Superior temporal gyrus (tissue), 1 donor: ENCODE measurements at regions not wholly inside any gene's neighbourhood (a gene's known extent, or its start where the extent isn't known, plus 50 kb on each side); places are given as distances from the start of the nearest gene placed in this dataset.
A peak's percentile ranks its signal among the peaks of the same experiment; 100 is the strongest.
"Not testable (repeated sequence)": the region's sequence is repeated elsewhere in the genome, so short reads cannot be mapped to it uniquely, and the experiment has no call there.

Source experiments
- DNase-seq: peaks from one replicate; pipeline ENCODE4 v3.0.0-alpha.2; 2016; ENCODE audit errors: extremely low spot score

DNA sequence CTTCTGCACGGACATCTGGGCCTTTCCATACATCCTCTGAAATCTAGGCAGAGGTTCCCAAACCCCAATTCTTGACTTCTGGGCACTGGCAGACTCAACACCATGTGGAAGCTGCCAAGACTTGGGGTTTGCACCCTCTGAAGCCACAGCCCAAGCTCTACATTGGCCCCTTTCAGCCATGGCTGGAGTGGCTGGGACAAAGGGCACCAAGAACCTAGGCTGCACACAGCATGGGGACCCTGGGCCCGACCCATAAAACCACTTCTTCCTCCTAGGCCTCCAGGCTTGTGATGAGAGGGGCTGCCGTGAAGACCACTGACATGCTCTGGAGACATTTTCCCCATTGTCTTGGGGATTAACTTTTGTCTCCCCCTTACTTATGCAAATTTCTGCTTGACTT, 158.0 kb downstream of the GNAI1 start:
- DNase-seq = not testable (repeated sequence)

DNA sequence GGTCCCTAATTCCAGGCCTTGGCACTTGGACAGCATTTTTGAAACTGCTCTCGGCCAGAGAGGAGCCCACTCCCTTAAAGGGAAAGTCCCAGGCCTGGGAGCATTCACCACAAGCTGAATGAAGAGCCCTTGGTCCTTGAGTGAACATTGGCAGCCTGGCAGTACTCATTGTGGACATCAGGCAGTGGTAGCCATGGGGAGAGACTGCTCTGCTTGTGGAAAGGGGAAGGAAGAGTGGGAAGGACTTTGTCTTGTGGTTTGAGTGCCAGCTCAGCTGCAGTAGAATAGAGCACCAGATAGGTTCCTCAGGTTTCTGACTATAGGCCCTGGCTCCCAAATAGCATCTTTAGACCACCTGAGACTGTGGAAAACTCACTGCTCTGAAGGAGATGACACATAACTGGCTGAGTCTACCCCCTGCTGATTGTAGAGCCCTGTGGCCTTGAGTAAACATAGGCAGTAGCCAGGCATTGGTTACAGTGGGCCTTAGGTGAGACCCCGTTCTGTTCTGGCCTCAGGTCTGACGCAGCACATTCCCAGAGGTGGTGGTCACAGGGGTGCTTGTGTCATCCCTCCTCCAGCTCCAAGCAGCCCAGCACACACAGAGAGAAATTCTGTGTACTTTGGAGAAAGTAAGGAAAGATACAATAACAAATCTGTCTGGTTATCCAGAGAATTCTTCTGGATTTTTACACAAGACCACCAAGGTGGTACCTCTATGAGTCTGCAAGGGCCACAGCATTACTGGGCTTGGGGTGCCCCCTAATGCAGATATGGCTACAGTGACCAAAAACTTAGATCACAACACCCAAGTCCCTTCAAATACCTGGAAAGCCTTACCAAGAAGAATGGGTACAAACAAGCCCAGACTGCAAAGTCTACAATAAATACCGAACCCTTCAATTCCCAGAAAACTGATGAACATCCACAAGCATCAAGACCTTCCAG, 153.8 kb downstream of the GNAI1 start:
- peak; percentile 52 for DNase-seq

DNA sequence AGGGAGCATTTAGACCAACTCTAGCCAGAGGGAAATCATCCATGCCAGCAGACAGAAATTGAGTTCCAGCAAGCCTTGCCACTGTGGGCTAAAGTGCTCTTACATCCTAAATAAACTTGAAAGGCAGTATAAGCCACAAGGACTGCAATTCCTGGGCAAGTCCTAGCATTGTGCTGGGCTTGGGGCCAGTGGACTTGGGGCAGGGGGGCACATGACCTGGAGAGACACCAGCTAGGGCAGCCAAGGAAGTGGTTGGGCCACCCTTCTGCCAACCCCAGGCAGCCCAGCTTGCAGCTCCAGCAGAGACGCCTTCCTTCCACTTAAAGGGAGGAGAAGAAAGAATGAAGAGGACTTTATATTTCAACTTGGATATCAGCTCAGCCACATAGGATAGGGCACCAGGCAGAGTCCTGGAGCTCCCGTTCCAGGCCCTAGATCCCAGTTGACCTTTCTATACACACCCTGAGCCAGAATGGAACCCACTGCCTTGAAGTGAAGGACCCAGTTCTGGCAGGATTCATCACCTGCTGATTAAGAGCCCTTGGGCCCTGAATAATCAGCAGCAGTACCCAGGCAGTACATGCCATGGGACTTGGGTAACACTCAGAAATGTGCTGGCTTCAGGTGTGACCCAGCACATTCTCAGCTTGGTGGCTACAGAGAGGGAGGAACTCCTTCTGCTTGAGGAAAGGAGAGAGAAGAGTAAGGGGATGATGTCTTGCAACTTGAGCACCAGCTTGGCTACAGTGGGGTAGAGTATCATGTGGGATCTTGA, 153.0 kb downstream of the GNAI1 start:
- DNase-seq = no peak

DNA sequence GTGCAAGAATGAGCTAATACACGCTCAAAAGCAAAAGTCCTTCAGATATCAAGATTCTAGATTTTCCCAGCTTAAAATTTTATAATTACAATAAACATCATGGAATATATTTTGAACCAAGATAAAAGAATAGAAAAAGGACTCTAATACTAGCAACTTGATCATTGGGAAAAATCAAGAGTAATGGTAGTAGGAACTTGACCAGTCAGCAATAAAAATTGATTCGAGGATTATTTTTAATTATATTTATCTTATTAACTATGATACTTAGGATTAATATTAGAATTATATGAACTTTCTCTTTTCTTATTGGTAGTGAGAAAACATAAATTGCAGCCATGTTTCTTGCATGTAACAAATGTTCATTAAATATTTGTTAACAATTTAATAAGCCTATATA, 152.0 kb downstream of the GNAI1 start:
- no peak for DNase-seq

DNA sequence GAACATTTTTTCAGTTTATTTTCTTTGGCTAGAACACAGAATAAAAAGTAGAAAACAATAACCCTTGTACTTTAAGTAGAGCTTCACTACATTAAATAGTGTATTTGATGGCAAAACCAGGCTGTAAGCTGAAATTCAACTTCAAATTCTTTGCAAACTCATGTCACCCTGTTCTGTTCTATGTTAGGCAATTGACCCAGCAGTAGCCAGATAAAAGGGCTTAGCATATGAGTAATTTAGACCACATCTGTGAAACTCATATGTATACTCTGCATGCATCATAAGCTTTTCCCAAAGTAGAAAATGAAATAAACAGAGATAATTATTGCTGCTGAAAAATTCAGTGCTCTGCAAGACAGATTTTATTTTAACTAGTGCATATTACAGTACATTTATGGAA, 150.2 kb downstream of the GNAI1 start:
- DNase-seq = no peak

DNA sequence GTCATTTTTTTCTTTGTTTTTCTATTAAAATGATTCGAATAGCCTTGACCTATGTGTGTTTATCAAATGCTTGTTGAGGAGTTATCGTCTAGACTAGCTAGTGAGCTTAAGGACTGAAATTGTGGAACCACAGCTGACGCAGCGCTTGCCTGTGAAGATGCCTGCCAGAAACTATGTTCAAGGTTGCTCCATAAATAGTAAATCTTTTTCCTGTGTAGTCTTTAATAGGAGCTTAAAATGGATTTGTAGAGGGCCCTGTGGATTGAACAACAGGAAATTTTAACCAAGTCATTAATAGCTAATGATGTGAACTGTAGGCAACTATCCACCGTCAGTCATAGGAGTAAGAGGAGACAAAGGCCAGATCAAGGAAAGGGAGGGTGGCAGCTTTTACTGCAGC, 145.1 kb downstream of the GNAI1 start:
- DNase-seq = no peak

DNA sequence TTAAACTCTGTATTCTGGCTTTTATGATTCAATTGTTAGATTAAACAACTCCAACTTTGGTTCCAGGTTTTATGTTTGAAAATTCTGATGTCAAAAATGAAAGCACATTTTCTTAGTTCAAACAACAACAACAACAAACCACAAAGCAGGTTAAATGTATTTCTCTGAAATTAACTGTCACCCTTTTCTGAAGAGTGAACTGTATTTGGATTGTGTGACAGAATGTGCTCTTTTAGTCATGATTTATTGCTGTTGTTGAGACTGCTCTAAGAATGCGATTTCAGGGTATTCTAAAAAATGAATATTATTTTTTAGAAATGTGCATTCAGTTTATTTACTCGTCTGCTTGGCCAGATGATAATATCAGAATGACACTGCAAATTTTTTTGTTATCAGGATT, 144.1 kb downstream of the GNAI1 start:
- DNase-seq = no peak

DNA sequence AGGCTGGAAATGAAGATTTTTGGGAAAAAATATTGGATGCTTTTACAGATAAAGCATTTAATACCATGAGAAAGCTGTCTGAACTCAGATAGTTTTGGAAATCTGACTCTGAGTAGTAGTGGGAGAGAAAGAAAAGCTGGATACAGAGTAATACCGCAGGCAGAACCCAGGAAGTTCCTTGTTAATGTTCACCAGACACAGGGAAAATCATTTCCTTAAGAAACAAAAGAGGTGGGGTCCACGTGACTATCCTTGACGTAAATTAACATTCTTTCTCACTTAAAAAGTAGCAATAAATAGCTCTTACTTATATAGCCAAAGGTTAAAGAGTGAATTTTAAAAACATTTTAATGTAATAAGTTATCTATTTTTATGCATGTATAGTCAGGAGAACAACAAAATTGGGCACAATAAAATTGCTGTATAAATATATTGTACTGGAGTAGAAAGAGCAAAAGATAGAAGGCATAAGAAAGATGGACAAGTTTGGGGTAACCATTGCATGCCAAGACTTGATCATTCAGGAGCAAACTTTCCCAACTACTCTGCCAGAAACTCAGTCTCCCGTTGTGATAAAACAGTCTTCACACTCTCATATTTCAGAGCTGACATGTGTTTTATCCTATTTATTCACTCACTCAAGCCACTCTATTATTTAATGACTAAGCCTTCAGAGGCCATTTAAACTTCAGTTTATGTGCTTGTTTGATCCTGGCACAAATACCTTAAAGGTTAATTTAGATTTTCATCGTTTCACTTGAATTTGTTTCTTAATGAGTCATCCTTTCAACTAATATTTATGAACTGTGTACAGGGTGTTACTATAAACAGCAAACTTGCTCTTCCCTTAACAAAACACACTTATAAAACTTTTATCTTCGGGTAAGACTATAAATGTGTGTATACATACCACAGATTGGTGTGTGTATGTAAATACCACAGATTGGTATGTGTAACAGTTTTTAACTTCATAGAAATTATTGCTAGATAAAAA, 143.1 kb downstream of the GNAI1 start:
- DNase-seq = no peak
